ENCODE measurements at regions not wholly inside any gene's neighbourhood (a gene's known extent, or its start where the extent isn't known, plus 50 kb on each side); places are given as distances from the start of the nearest gene placed in this dataset.

- no peak for TF ChIP-seq CTCF (IDR thresholded peaks at IDR 0.05; ENCODE audit: poor library complexity, severe bottlenecking)
- TF ChIP-seq MXI1 (conservative IDR thresholded peaks at IDR 0.05; ENCODE audit: poor library complexity, severe bottlenecking), result no peak
Observed at GRCh38 chr4:111499706-111500105, 645.5 kb upstream of the FAM241A start (continued).

- Histone ChIP-seq H3K36me3 (ENCODE audit: insufficient read depth, low read length) (no peaks in the 10 kb centered on the region), H3K27me3 (ENCODE audit: insufficient read depth, low read depth, low read length) (no peaks in the 10 kb centered on the region), H3K27ac (ENCODE audit: low read length) (no peak overlapping the region), H3K9ac (ENCODE audit: low read length) (no peak overlapping the region), H4K20me1 (ENCODE audit: insufficient read depth) (no peaks in the 10 kb centered on the region), H2AFZ (ENCODE audit: low read depth, low read length) (no peak overlapping the region), H3K4me3 (ENCODE audit: low read length) (peak overlapping the region; percentile 32), H3K9me3 (ENCODE audit: low read length) (no peaks in the 10 kb centered on the region), H3K79me2 (replicated peaks; ENCODE audit: insufficient read depth, low read length) (no peaks in the 10 kb centered on the region), H3F3A (ENCODE audit: insufficient read depth, low read length, poor library complexity, severe bottlenecking) (no peaks in the 10 kb centered on the region), H3K4me2 (ENCODE audit: low read length) (peak overlapping the region; percentile 15), H3K9me2 (ENCODE audit: insufficient read depth, low read length) (no peaks in the 10 kb centered on the region)
- TF ChIP-seq POLR2AphosphoS5 (IDR thresholded peaks at IDR 0.05) (peak; percentile 78), EP300 (conservative IDR thresholded peaks at IDR 0.05; ENCODE audit: poor library complexity, severe bottlenecking) (peak; percentile 83), RAD21 (conservative IDR thresholded peaks at IDR 0.05) (no peak)
Observed at GRCh38 chr4:111500858-111501257, 644.4 kb upstream of the FAM241A start.

DNA sequence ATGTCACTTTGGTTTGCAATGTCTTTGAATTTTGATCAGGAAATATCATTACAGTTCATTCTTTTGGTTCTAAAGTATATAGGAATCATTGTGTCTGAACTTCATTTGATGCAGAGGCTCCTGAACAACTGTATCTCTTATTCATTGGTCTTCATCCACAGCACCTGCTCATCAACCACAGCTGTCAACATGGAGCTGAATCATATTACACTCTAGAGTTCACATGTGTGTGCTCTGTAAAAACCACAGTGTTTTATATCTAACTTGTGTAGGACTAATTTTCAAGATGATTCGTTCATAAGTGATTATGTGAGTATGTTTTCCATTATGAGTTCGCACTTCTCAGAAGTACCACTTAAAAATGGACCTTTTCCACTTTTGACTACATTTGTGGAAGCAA, 643.3 kb upstream of the FAM241A start:
- Histone ChIP-seq H3K4me3 (ENCODE audit: low read length) (no peak overlapping the region), H3K9me3 (ENCODE audit: low read length) (no peaks in the 10 kb centered on the region), H3K4me2 (ENCODE audit: low read length) (no peak overlapping the region), H3K79me2 (replicated peaks; ENCODE audit: insufficient read depth, low read length) (no peaks in the 10 kb centered on the region), H3F3A (ENCODE audit: insufficient read depth, low read length, poor library complexity, severe bottlenecking) (no peaks in the 10 kb centered on the region), H3K9me2 (ENCODE audit: insufficient read depth, low read length) (no peaks in the 10 kb centered on the region), H3K27ac (ENCODE audit: low read length) (no peak overlapping the region), H3K27me3 (ENCODE audit: insufficient read depth, low read depth, low read length) (no peaks in the 10 kb centered on the region), H3K36me3 (ENCODE audit: insufficient read depth, low read length) (no peaks in the 10 kb centered on the region), H3K9ac (ENCODE audit: low read length) (no peak overlapping the region), H4K20me1 (ENCODE audit: insufficient read depth) (no peaks in the 10 kb centered on the region), H2AFZ (ENCODE audit: low read depth, low read length) (no peak overlapping the region)
- no peak for TF ChIP-seq EZH2 (IDR thresholded peaks at IDR 0.05; ENCODE audit: borderline replicate concordance, insufficient read depth, low read length, poor library complexity, severe bottlenecking)
- no peak for TF ChIP-seq POLR2AphosphoS5 (IDR thresholded peaks at IDR 0.05)
- TF ChIP-seq TAF1 (IDR thresholded peaks at IDR 0.05; ENCODE audit: low read depth), result no peak
- TF ChIP-seq MXI1 (conservative IDR thresholded peaks at IDR 0.05; ENCODE audit: poor library complexity, severe bottlenecking), result no peak
- no peak for TF ChIP-seq EP300 (conservative IDR thresholded peaks at IDR 0.05; ENCODE audit: poor library complexity, severe bottlenecking)
- TF ChIP-seq RAD21 (conservative IDR thresholded peaks at IDR 0.05), result no peak
- TF ChIP-seq CTCF (IDR thresholded peaks at IDR 0.05; ENCODE audit: poor library complexity, severe bottlenecking), result no peak
- no peak for TF ChIP-seq SMC3 (conservative IDR thresholded peaks at IDR 0.05; ENCODE audit: poor library complexity)
- TF ChIP-seq, protein P1, sequence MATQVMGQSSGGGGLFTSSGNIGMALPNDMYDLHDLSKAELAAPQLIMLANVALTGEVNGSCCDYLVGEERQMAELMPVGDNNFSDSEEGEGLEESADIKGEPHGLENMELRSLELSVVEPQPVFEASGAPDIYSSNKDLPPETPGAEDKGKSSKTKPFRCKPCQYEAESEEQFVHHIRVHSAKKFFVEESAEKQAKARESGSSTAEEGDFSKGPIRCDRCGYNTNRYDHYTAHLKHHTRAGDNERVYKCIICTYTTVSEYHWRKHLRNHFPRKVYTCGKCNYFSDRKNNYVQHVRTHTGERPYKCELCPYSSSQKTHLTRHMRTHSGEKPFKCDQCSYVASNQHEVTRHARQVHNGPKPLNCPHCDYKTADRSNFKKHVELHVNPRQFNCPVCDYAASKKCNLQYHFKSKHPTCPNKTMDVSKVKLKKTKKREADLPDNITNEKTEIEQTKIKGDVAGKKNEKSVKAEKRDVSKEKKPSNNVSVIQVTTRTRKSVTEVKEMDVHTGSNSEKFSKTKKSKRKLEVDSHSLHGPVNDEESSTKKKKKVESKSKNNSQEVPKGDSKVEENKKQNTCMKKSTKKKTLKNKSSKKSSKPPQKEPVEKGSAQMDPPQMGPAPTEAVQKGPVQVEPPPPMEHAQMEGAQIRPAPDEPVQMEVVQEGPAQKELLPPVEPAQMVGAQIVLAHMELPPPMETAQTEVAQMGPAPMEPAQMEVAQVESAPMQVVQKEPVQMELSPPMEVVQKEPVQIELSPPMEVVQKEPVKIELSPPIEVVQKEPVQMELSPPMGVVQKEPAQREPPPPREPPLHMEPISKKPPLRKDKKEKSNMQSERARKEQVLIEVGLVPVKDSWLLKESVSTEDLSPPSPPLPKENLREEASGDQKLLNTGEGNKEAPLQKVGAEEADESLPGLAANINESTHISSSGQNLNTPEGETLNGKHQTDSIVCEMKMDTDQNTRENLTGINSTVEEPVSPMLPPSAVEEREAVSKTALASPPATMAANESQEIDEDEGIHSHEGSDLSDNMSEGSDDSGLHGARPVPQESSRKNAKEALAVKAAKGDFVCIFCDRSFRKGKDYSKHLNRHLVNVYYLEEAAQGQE (IDR thresholded peaks at IDR 0.05; ENCODE audit: borderline replicate concordance), result no peak
